Sigmoid colon (tissue), 4 donors: ENCODE measurements at regions not wholly inside any gene's neighbourhood (a gene's known extent, or its start where the extent isn't known, plus 50 kb on each side); places are given as distances from the start of the nearest gene placed in this dataset.

Experiments
- CTCF ChIP-seq, 4 experiments: fragments of 450-650 bp in 3 of 4; fragments of 200-600 bp in 1 of 4; IDR thresholded peaks; one replicate each; pipeline ENCODE4 v1.5.1; 2016 to 2019; ENCODE audit warnings: antibody characterized with exemption in 4 of 4, mild to moderate bottlenecking in 3 of 4, moderate library complexity in 2 of 4
- POLR2AphosphoS5 ChIP-seq, 4 donors: sonication (generic); formaldehyde crosslinking; IDR thresholded peaks; one replicate each; pipeline ENCODE4 v1.6.1; 2017; ENCODE audit warnings: antibody characterized with exemption in 4 of 4

- TF ChIP-seq POLR2AphosphoS5 (IDR thresholded peaks at IDR 0.05) (no peak), CTCF (IDR thresholded peaks at IDR 0.05) (no peak)
Measured at GRCh38 chr14:22296088-22296487, 292.9 kb downstream of the DAD1 start.
